Left lung (tissue), 4 donors: ENCODE measurements at regions not wholly inside any gene's neighbourhood (a gene's known extent, or its start where the extent isn't known, plus 50 kb on each side); places are given as distances from the start of the nearest gene placed in this dataset.

Experiments
- ATAC-seq: fragments of 200-7000 bp; cut with Tn5 transposase; one replicate; pipeline ENCODE4 v1.9.1; 2020; ENCODE audit warnings: moderate library complexity
- DNase-seq, 4 donors: peaks; one replicate each; pipeline ENCODE4 v3.0.0-alpha.2; 2013 to 2020
- H3K27ac ChIP-seq, 2 donors: fragments of 200-600 bp; sonication (generic) in 1 of 2; one replicate each; pipeline versions ENCODE4 v1.5.0 to v1.8.0; 2020 to 2021
- H3K27me3 ChIP-seq, 2 donors: fragments of 200-600 bp; sonication (generic) in 1 of 2; one replicate each; pipeline versions ENCODE4 v1.5.0 to v1.8.0; 2020 to 2021
- H3K36me3 ChIP-seq, 2 donors: fragments of 200-600 bp; sonication (generic) in 1 of 2; one replicate each; pipeline versions ENCODE4 v1.5.0 to v1.8.0; 2020 to 2021
- H3K4me1 ChIP-seq, 2 donors: fragments of 200-600 bp; one replicate each; pipeline ENCODE4 v1.8.0; 2021
- H3K4me3 ChIP-seq, 2 donors: fragments of 200-600 bp; sonication (generic) in 1 of 2; one replicate each; pipeline versions ENCODE4 v1.5.0 to v1.8.0; 2020 to 2021; ENCODE audit warnings: mild to moderate bottlenecking in 1 of 2
- H3K9me3 ChIP-seq, 2 donors: fragments of 200-600 bp; sonication (generic) in 1 of 2; one replicate each; pipeline versions ENCODE4 v1.5.0 to v1.8.0; 2020 to 2021
- intact Hi-C, 2 donors: fragments of 100-400 bp; cut with DNase I; formaldehyde crosslinking; loops; one replicate each; pipeline versions ENCODE4 v1.11.2 to v1.14.2; 2022
- TF ChIP-seq, protein P1 (sequence below), 2 donors: fragments of 200-600 bp; sonication (generic) in 1 of 2; IDR thresholded peaks; one replicate each; pipeline versions ENCODE4 v1.5.0 to v1.8.0; 2021; ENCODE audit warnings: antibody characterized with exemption in 2 of 2
- donor health status: DM: no; HTN: yes; CAD: no.
- donor health status: DM: no; HTN: no; CAD: no.

DNA sequence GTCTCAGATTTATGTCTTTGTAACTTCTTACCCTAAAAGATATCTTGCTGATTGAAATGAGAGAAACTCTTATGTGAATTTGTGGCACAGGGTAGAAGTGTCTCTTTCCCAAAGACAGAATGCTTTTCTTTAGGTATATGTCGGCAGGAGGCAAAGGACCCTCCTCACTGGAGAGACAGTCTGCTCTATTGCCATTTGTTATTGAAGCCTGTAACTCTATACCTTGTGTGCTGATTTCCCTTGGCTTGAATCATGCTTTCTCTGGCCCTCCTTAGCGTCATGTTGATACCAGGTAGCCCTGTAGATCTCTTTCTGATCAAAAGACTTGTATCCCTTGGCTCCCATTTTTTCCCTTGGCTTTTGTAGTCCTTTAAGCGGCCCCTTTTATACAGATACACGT lies 284.3 kb downstream of the CXXC4 start:
- no peak for ATAC-seq
- TF ChIP-seq, protein P1, sequence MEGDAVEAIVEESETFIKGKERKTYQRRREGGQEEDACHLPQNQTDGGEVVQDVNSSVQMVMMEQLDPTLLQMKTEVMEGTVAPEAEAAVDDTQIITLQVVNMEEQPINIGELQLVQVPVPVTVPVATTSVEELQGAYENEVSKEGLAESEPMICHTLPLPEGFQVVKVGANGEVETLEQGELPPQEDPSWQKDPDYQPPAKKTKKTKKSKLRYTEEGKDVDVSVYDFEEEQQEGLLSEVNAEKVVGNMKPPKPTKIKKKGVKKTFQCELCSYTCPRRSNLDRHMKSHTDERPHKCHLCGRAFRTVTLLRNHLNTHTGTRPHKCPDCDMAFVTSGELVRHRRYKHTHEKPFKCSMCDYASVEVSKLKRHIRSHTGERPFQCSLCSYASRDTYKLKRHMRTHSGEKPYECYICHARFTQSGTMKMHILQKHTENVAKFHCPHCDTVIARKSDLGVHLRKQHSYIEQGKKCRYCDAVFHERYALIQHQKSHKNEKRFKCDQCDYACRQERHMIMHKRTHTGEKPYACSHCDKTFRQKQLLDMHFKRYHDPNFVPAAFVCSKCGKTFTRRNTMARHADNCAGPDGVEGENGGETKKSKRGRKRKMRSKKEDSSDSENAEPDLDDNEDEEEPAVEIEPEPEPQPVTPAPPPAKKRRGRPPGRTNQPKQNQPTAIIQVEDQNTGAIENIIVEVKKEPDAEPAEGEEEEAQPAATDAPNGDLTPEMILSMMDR (IDR thresholded peaks at IDR 0.05), result no peak
- intact Hi-C loops, result no loop called here

GRCh38 chr4:104206784-104207183 lies 287.9 kb downstream of the CXXC4 start:
- H3K27ac ChIP-seq, result no peak overlapping the region
- intact Hi-C loops, result no loop called here
- H3K36me3 ChIP-seq, result no peaks in the 10 kb centered on the region
- no peaks in the 10 kb centered on the region for H3K27me3 ChIP-seq
- H3K9me3 ChIP-seq, result peaks cover 0 to 7% of the 10 kb centered on the region in 2 donors
- no peak for DNase-seq
- H3K4me1 ChIP-seq, result no peaks in the 10 kb centered on the region
- TF ChIP-seq, protein P1 (IDR thresholded peaks at IDR 0.05), result no peak
- ATAC-seq, result no peak
- H3K4me3 ChIP-seq, result no peak overlapping the region

More for the DNA sequence above, 284.3 kb downstream of the CXXC4 start:
- Histone ChIP-seq H3K4me1 (no peaks in the 10 kb centered on the region), H3K27ac (no peak overlapping the region), H3K9me3 (no peaks in the 10 kb centered on the region), H3K4me3 (no peak overlapping the region), H3K36me3 (no peaks in the 10 kb centered on the region), H3K27me3 (no peaks in the 10 kb centered on the region)
- DNase-seq, result no peak

- Histone ChIP-seq H3K9me3 (peaks cover 0 to 7% of the 10 kb centered on the region in 2 donors), H3K36me3 (no peaks in the 10 kb centered on the region), H3K4me3 (no peak overlapping the region), H3K27me3 (no peaks in the 10 kb centered on the region), H3K4me1 (no peaks in the 10 kb centered on the region), H3K27ac (no peak overlapping the region)
- TF ChIP-seq, protein P1 (IDR thresholded peaks at IDR 0.05), result no peak
- DNase-seq (no peak), ATAC-seq (no peak)
- intact Hi-C loops, result no loop called here
Measured at GRCh38 chr4:104205116-104205515, 289.6 kb downstream of the CXXC4 start.

GRCh38 chr4:104188301-104188700 lies 306.4 kb downstream of the CXXC4 start:
- Histone ChIP-seq H3K27me3 (no peaks in the 10 kb centered on the region), H3K36me3 (no peaks in the 10 kb centered on the region), H3K27ac (no peak overlapping the region), H3K4me1 (no peaks in the 10 kb centered on the region), H3K4me3 (no peak overlapping the region), H3K9me3 (no peaks in the 10 kb centered on the region)
- ATAC-seq, result no peak
- no peak for DNase-seq
- TF ChIP-seq, protein P1 (IDR thresholded peaks at IDR 0.05), result no peak
- intact Hi-C loops, result no loop called here

- intact Hi-C loops, result no loop called here
- no peak overlapping the region for H3K4me3 ChIP-seq
- H3K27me3 ChIP-seq, result no peaks in the 10 kb centered on the region
- no peaks in the 10 kb centered on the region for H3K36me3 ChIP-seq
- no peaks in the 10 kb centered on the region for H3K4me1 ChIP-seq
- TF ChIP-seq, protein P1 (IDR thresholded peaks at IDR 0.05), result no peak
- no peak overlapping the region for H3K27ac ChIP-seq
- no peak for DNase-seq
- no peaks in the 10 kb centered on the region for H3K9me3 ChIP-seq
- ATAC-seq, result no peak
Measured at GRCh38 chr4:104169437-104169836, 325.3 kb downstream of the CXXC4 start.
